GM23338 (cell line): ENCODE measurements at regions not wholly inside any gene's neighbourhood (a gene's known extent, or its start where the extent isn't known, plus 50 kb on each side); places are given as distances from the start of the nearest gene placed in this dataset.

Source experiments
- ATAC-seq: fragments of 200-7000 bp; cut with Tn5 transposase; 3 replicates; pipeline ENCODE4 v1.9.1; 2020
- DNase-seq: peaks from one replicate; pipeline ENCODE4 v3.0.0-alpha.2; 2015; ENCODE audit warnings: low spot score
- H2AFZ ChIP-seq: fragments of 200-600 bp; sonication (generic); 2 replicates; pipeline ENCODE4 v1.8.0; 2016; ENCODE audit warnings: antibody characterized with exemption, mild to moderate bottlenecking, moderate library complexity
- H3F3A ChIP-seq: fragments of 200-600 bp; sonication (generic); replicated peaks from 2 replicates; pipeline ENCODE4 v1.8.0; 2017; ENCODE audit warnings: antibody characterized with exemption, mixed run types, low read depth
- H3K27ac ChIP-seq: fragments of 200-600 bp; sonication (generic); 2 replicates; pipeline ENCODE4 v1.6.1; 2016; ENCODE audit warnings: low read depth
- H3K27me3 ChIP-seq: fragments of 200-600 bp; sonication (generic); 2 replicates; pipeline ENCODE4 v1.8.0; 2016; ENCODE audit warnings: mild to moderate bottlenecking, mixed run types, moderate library complexity; ENCODE audit not compliant: insufficient read depth
- H3K36me3 ChIP-seq: fragments of 200-600 bp; sonication (generic); 2 replicates; pipeline ENCODE4 v1.8.0; 2016; ENCODE audit warnings: mild to moderate bottlenecking; ENCODE audit not compliant: insufficient read depth
- H3K4me1 ChIP-seq: fragments of 200-600 bp; sonication (generic); 2 replicates; pipeline ENCODE4 v1.8.0; 2016; ENCODE audit warnings: mild to moderate bottlenecking, moderate library complexity; ENCODE audit not compliant: insufficient read depth
- H3K4me2 ChIP-seq: fragments of 200-600 bp; sonication (generic); 2 replicates; pipeline ENCODE4 v1.7.1; 2017; ENCODE audit warnings: mixed run types
- H3K4me3 ChIP-seq: fragments of 200-600 bp; sonication (generic); 2 replicates; pipeline ENCODE4 v1.6.1; 2016; ENCODE audit warnings: mixed run types
- H3K79me2 ChIP-seq: fragments of 200-600 bp; sonication (generic); replicated peaks from 2 replicates; pipeline ENCODE4 v1.8.0; 2017; ENCODE audit warnings: mild to moderate bottlenecking; ENCODE audit not compliant: insufficient read depth
- H3K9me2 ChIP-seq: fragments of 200-600 bp; sonication (generic); 2 replicates; pipeline ENCODE4 v1.8.0; 2017; ENCODE audit not compliant: insufficient read depth
- H4K20me1 ChIP-seq: fragments of 200-600 bp; sonication (generic); replicated peaks from 2 replicates; pipeline ENCODE4 v1.8.0; 2017; ENCODE audit warnings: mild to moderate bottlenecking; ENCODE audit not compliant: insufficient read depth
- H3K27ac Mint-ChIP-seq: 2 replicates; pipeline ENCODE4 v1.8.0; 2020; ENCODE audit warnings: inconsistent platforms, mild to moderate bottlenecking, moderate library complexity, mixed read lengths
- H3K27me3 Mint-ChIP-seq: 3 replicates; pipeline ENCODE4 v1.8.0; 2022; ENCODE audit warnings: low read depth, mild to moderate bottlenecking, moderate library complexity, mixed read lengths, inconsistent platforms; ENCODE audit not compliant: insufficient read depth, poor library complexity
- H3K36me3 Mint-ChIP-seq: 3 replicates; pipeline ENCODE4 v1.8.0; 2021; ENCODE audit warnings: low read depth, mild to moderate bottlenecking, inconsistent platforms, moderate library complexity, mixed read lengths
- H3K4me1 Mint-ChIP-seq: 3 replicates; pipeline ENCODE4 v1.8.0; 2020; ENCODE audit warnings: mild to moderate bottlenecking, inconsistent platforms, mixed read lengths
- H3K4me3 Mint-ChIP-seq: 3 replicates; pipeline ENCODE4 v1.8.0; 2021; ENCODE audit warnings: moderate library complexity, mild to moderate bottlenecking, inconsistent platforms, mixed read lengths
- H3K9me3 Mint-ChIP-seq: 3 replicates; pipeline ENCODE4 v1.8.0; 2020; ENCODE audit warnings: moderate library complexity, mild to moderate bottlenecking, inconsistent platforms, mixed read lengths
- ETS1 ChIP-seq: IDR thresholded peaks from 2 replicates; pipeline ENCODE4 v1.6.1; 2016; ENCODE audit warnings: antibody characterized with exemption
- EZH2 ChIP-seq: fragments of 200-600 bp; sonication (generic); IDR thresholded peaks from one replicate; pipeline ENCODE4 v1.8.0; 2017; ENCODE audit warnings: antibody characterized with exemption, mild to moderate bottlenecking, low read depth; ENCODE audit not compliant: unreplicated experiment
- EZH2phosphoT487 ChIP-seq: fragments of 200-600 bp; sonication (generic); IDR thresholded peaks from one replicate; pipeline ENCODE4 v1.8.1; 2018; ENCODE audit warnings: antibody characterized with exemption; ENCODE audit not compliant: unreplicated experiment
- NANOG ChIP-seq: IDR thresholded peaks from 2 replicates; pipeline ENCODE4 v1.6.1; 2016; ENCODE audit warnings: antibody characterized with exemption, borderline replicate concordance
- POLR2AphosphoS5 ChIP-seq: IDR thresholded peaks from 2 replicates; pipeline ENCODE4 v1.6.1; 2016; ENCODE audit warnings: antibody characterized with exemption, low read depth
- REST ChIP-seq: IDR thresholded peaks from one replicate; pipeline ENCODE4 v1.6.1; 2018; ENCODE audit warnings: antibody characterized with exemption; ENCODE audit not compliant: unreplicated experiment
- ZNF114 ChIP-seq: fragments of 250-450 bp; sonication (Bioruptor Pico); IDR thresholded peaks from 2 replicates; pipeline ENCODE4 v1.5.0; 2020; ENCODE audit warnings: mild to moderate bottlenecking, moderate library complexity

GRCh38 chr5:6280425-6281100 lies 97.8 kb downstream of the MED10 start:
- DNase-seq (no peak), ATAC-seq (no peak)
- Histone ChIP-seq H3K4me3 (no peak overlapping the region), H3K79me2 (no peaks in the 10 kb centered on the region), H3K36me3 (no peaks in the 10 kb centered on the region), H3K4me1 (no peaks in the 10 kb centered on the region), H3F3A (no peaks in the 10 kb centered on the region), H3K9me2 (no peaks in the 10 kb centered on the region), H3K4me2 (no peak overlapping the region), H3K27me3 (no peaks in the 10 kb centered on the region), H4K20me1 (no peaks in the 10 kb centered on the region), H2AFZ (no peak overlapping the region), H3K27ac (no peak overlapping the region)
- Mint-ChIP-seq H3K36me3 (no peaks in the 10 kb centered on the region), H3K27me3 (peaks cover 5% of the 10 kb centered on the region), H3K27ac (no peak overlapping the region), H3K9me3 (no peaks in the 10 kb centered on the region), H3K4me1 (no peaks in the 10 kb centered on the region), H3K4me3 (no peak overlapping the region)
- TF ChIP-seq ZNF114 (CRISPR knock-in tag) (no peak), NANOG (no peak), EZH2phosphoT487 (no peak), ETS1 (no peak), POLR2AphosphoS5 (no peak), EZH2 (no peak)

GRCh38 chr5:6279607-6280006 lies 98.7 kb downstream of the MED10 start:
- no peak overlapping the region for H3K4me2 ChIP-seq
- no peaks in the 10 kb centered on the region for H3F3A ChIP-seq
- H3K4me3 ChIP-seq, result no peak overlapping the region
- Mint-ChIP-seq H3K9me3 (no peaks in the 10 kb centered on the region), H3K4me3 (no peak overlapping the region), H3K36me3 (no peaks in the 10 kb centered on the region), H3K27me3 (peaks cover 5% of the 10 kb centered on the region), H3K27ac (no peak overlapping the region), H3K4me1 (no peaks in the 10 kb centered on the region)
- no peaks in the 10 kb centered on the region for H3K36me3 ChIP-seq
- no peak for TF ChIP-seq REST
- no peak for TF ChIP-seq EZH2phosphoT487
- no peak for DNase-seq
- no peaks in the 10 kb centered on the region for H3K27me3 ChIP-seq
- H3K27ac ChIP-seq, result no peak overlapping the region
- H2AFZ ChIP-seq, result no peak overlapping the region
- H4K20me1 ChIP-seq, result no peaks in the 10 kb centered on the region
- no peak for ATAC-seq
- no peaks in the 10 kb centered on the region for H3K79me2 ChIP-seq
- H3K9me2 ChIP-seq, result no peaks in the 10 kb centered on the region
- no peaks in the 10 kb centered on the region for H3K4me1 ChIP-seq
